ENCODE measurements at regions not wholly inside any gene's neighbourhood (a gene's known extent, or its start where the extent isn't known, plus 50 kb on each side); places are given as distances from the start of the nearest gene placed in this dataset.

DNA sequence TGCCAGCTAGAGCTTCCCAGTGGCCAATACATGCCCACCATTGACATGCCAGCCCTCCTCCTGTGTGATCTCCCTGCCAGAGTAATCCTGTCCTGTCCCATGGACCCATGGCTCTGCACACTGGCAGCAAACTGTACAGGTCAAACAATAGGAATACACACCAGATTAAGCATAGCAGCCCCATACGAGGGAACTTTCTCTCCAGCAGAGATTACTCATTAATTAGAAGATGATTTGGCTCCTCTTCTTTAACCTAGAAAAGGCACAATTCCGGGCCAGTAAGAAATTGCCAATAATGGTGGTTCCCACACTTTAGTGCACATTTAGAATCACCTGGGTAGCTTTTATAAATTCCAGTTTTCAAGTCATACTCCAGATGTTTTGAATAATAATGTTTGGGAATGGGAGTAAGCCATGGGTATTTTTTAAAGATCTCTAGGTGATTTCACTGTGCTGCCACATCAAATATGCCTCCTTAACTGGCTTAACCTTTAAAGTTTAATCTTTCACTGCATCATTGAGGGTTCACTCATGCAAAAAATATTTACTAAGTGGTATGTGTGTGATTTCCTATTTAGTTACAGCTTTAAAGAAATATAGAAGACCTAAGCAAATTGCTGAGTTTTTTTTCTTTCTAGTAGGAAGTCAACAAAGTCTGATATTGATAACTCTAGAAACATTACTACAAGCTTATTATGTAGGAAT lies 277.6 kb upstream of the NWD2 start:
- TF ChIP-seq, protein P1, sequence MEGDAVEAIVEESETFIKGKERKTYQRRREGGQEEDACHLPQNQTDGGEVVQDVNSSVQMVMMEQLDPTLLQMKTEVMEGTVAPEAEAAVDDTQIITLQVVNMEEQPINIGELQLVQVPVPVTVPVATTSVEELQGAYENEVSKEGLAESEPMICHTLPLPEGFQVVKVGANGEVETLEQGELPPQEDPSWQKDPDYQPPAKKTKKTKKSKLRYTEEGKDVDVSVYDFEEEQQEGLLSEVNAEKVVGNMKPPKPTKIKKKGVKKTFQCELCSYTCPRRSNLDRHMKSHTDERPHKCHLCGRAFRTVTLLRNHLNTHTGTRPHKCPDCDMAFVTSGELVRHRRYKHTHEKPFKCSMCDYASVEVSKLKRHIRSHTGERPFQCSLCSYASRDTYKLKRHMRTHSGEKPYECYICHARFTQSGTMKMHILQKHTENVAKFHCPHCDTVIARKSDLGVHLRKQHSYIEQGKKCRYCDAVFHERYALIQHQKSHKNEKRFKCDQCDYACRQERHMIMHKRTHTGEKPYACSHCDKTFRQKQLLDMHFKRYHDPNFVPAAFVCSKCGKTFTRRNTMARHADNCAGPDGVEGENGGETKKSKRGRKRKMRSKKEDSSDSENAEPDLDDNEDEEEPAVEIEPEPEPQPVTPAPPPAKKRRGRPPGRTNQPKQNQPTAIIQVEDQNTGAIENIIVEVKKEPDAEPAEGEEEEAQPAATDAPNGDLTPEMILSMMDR (IDR thresholded peaks at IDR 0.05), result no peak
- no peak for TF ChIP-seq ZFX (IDR thresholded peaks at IDR 0.05; ENCODE audit: borderline replicate concordance)
